A549 (cell line): ENCODE measurements at regions not wholly inside any gene's neighbourhood (a gene's known extent, or its start where the extent isn't known, plus 50 kb on each side); places are given as distances from the start of the nearest gene placed in this dataset.

Source experiments
- BCL3 ChIP-seq: fragments of >200 bp; sonication (Bioruptor Twin); formaldehyde crosslinking; IDR thresholded peaks from 3 replicates; pipeline ENCODE4 v1.6.1; 2016
- CEBPB ChIP-seq, 2 experiments: fragments of >200 bp in 1 of 2; sonication (Bioruptor Twin) in 1 of 2; formaldehyde crosslinking in 1 of 2; IDR thresholded peaks; 2 replicates each; pipeline ENCODE4 v1.6.1; 2012 to 2016
- CTCF ChIP-seq: fragments of >200 bp; sonication (Bioruptor Twin); formaldehyde crosslinking; IDR thresholded peaks from 3 replicates; pipeline ENCODE4 v1.5.1; 2016
- EP300 ChIP-seq, 2 experiments: fragments of >200 bp; sonication (Bioruptor Twin); formaldehyde crosslinking; IDR thresholded peaks; 2 replicates in 1 of 2; 3 replicates in 1 of 2; pipeline ENCODE4 v1.6.1; 2016 to 2017
- MAX ChIP-seq: IDR thresholded peaks from 2 replicates; pipeline ENCODE4 v1.6.1; 2012
- MAZ ChIP-seq: fragments of 150-350 bp; IDR thresholded peaks from 2 replicates; pipeline ENCODE4 v1.6.1; 2014; ENCODE audit warnings: antibody characterized with exemption, low read depth, low read length, borderline replicate concordance
- MYC ChIP-seq: IDR thresholded peaks from 2 replicates; pipeline ENCODE4 v1.6.1; 2012; ENCODE audit warnings: mild to moderate bottlenecking, inconsistent platforms, low read length, improper control_type of control experiment, borderline replicate concordance
- POLR2A ChIP-seq: IDR thresholded peaks from 2 replicates; pipeline ENCODE4 v1.6.1; 2012; ENCODE audit warnings: mild to moderate bottlenecking, low read length
- REST ChIP-seq: fragments of 200-600 bp; sonication (generic); IDR thresholded peaks from 2 replicates; pipeline ENCODE4 v1.6.1; 2016; ENCODE audit warnings: antibody characterized with exemption, mild to moderate bottlenecking, moderate library complexity
- TP53 ChIP-seq: fragments of 250-450 bp; sonication (Bioruptor Pico); IDR thresholded peaks from 2 replicates; pipeline ENCODE4 v1.5.0; 2021; ENCODE audit warnings: mild to moderate bottlenecking, moderate library complexity

GRCh38 chr1:39139723-39140360 lies 64.7 kb upstream of the MACF1 start:
- TF ChIP-seq CTCF (no peak), CEBPB (IDR thresholded peaks at IDR 0.05) (no peak), BCL3 (no peak), POLR2A (no peak), EP300 (IDR thresholded peaks at IDR 0.05) (no peak), MAZ (no peak), MAX (no peak), MYC (no peak), REST (no peak), TP53 (CRISPR knock-in tag) (no peak)
